SU-DHL-6 (cell line): ENCODE measurements at regions not wholly inside any gene's neighbourhood (a gene's known extent, or its start where the extent isn't known, plus 50 kb on each side); places are given as distances from the start of the nearest gene placed in this dataset.

Experiments
- EZH2phosphoT487 ChIP-seq: fragments of 200-600 bp; sonication (generic), shearing (Covaris generic); conservative IDR thresholded peaks from 2 replicates; pipeline ENCODE4 v1.6.1; 2018; ENCODE audit warnings: mild to moderate bottlenecking, antibody characterized with exemption, low read length, moderate library complexity, mixed read lengths
- TF ChIP-seq, protein P1 (sequence below): fragments of 200-600 bp; sonication (generic); IDR thresholded peaks from one replicate; pipeline ENCODE4 v1.5.1; 2017; ENCODE audit warnings: antibody characterized with exemption, mild to moderate bottlenecking, low read length, moderate library complexity; ENCODE audit not compliant: insufficient read depth, poor library complexity, severe bottlenecking

DNA sequence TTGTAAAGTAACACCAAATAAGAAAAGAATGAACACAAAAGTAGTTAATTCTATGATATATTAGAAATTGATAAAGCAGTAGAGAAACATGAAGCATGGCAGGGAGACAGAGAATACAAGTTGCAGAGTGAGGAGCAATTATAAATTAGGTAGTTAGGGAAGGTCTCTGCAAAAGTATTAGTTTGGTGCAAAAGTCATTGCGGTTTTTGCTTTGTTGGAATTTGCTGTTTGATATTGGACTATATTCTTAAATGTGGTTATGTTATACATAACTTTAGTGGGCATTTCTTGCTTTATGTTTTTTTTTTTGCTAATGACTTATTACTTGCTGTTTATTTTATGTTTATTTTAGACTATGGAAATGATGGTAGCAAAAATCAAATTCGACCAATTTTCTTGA is 402.2 kb downstream of the SFMBT2 start:
- TF ChIP-seq, protein P1, sequence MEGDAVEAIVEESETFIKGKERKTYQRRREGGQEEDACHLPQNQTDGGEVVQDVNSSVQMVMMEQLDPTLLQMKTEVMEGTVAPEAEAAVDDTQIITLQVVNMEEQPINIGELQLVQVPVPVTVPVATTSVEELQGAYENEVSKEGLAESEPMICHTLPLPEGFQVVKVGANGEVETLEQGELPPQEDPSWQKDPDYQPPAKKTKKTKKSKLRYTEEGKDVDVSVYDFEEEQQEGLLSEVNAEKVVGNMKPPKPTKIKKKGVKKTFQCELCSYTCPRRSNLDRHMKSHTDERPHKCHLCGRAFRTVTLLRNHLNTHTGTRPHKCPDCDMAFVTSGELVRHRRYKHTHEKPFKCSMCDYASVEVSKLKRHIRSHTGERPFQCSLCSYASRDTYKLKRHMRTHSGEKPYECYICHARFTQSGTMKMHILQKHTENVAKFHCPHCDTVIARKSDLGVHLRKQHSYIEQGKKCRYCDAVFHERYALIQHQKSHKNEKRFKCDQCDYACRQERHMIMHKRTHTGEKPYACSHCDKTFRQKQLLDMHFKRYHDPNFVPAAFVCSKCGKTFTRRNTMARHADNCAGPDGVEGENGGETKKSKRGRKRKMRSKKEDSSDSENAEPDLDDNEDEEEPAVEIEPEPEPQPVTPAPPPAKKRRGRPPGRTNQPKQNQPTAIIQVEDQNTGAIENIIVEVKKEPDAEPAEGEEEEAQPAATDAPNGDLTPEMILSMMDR = no peak
- TF ChIP-seq EZH2phosphoT487 = no peak
